Right hindlimb (tissue), 1 donor: ENCODE measurements at regions not wholly inside any gene's neighbourhood (a gene's known extent, or its start where the extent isn't known, plus 50 kb on each side); places are given as distances from the start of the nearest gene placed in this dataset.

Source experiments
- DNase-seq: peaks from one replicate; pipeline ENCODE4 v3.0.0-alpha.2; 2018

DNA sequence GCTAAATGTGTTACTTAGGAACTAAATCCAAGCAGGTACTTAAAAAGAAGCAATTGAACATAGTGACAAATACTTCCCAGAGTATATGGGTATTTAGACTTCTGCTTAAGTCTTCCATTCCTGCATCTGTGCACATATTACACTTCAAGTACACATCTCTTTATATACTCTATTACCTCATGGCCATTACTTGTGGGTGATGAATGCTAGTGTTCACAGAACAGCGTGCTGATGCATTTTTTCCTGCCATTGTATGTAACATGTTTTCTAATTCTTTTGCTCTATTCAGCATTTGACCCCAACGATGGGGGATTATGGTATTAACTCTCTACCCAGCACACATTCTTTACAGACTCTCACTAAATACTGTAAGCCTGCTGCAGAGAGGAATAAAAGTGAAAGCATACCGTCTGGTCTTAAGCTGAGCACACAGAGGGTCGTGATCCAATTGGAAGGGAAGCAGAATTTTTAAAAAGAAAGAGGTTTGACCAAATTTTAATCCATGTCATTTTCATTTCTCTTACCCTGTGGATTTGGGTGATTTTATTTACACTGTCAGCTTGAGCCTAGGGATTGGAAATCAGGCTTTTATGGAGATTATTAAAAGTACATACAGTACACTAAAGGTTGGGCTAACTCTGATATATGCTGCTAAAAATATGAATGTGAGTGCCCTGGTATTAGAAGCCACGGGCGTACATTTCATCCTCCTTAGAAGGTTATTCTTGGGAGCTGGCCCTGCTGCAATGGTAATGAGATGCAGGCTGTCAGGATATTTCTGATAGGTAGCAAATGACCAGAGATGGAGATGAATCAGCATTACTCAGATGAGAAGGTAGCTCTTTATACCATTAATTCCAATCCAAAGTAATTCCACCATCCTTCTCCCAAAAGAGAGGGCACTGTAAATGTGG lies 95.5 kb upstream of the PROX1 start:
- DNase-seq: no peak

DNA sequence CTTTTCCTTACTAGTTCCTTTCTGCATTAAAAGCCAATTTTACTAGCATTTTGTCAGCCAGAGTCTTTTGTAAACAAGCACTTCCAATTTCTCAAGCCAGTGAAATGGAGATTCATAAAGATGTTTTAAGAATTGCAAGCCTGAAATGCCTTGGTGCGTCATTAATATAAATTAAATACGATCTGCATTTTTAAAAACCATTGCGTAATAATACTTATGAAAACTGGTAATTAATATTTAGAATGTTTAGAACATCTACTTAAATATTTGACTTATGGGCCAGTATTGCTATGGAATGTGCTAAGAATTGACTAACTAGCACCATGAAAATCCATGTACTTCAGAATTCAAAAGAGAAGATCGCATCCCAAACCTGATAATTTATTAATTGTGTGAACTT lies 89.1 kb upstream of the PROX1 start:
- DNase-seq: no peak

DNA sequence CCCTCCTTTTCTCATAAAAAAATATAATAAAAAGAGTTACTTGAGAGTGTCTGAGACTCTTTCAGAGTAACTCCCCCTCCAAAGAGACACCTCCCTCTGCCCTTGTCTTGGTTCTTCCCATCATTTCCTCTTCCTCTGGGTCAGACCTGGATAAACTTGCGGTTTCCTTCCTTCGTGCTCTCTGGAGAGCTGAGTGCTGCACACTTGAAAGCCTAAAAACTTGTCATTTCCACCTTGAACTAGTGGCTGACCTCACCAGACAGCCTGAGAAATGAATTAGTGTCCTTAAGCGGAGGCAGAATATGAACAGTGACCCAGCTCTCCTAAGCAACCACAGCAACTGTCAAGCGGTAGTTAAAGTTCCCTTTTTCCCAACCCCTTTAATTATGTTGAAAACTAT lies 88.4 kb upstream of the PROX1 start:
- DNase-seq: no peak

DNA sequence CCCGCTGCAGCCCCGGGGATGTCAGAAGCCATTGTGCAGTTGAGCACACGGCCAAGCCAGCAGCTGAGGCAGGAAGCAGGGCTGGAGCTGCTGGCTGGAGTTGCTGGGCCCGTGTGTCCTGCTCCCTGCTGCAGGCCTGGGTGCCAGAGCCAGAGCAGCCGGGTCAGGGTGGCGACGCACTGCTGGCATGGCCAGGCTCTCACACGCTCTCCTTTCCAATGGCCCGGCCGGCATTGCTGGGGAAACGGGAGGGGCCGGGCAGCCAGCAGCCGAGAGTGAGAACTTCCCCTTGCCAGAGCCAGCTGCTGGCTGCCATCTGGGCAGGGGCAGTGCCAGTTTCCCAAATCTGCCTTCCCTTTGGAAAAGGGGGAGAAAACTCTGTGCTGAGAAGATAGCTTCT lies 82.4 kb upstream of the PROX1 start:
- peak; percentile 69 for DNase-seq

DNA sequence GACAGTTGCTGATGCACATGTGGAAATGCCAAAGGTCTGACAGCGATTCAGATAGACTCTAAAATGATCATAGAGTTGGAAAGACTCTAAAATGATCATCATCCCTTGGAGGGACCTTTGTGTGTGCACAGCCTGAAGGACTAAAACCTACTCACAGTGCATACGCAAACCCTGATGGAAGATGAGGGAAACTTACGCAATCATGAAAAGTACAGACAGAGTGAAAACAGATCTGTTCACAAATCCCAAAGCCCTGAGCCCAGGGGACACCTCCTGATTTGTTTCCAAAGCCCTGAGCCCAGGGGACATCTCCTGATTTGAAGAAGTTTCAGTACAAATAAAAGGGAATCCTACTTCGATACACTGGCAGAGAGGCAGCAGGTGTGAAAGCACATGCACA lies 79.3 kb upstream of the PROX1 start:
- no peak for DNase-seq

DNA sequence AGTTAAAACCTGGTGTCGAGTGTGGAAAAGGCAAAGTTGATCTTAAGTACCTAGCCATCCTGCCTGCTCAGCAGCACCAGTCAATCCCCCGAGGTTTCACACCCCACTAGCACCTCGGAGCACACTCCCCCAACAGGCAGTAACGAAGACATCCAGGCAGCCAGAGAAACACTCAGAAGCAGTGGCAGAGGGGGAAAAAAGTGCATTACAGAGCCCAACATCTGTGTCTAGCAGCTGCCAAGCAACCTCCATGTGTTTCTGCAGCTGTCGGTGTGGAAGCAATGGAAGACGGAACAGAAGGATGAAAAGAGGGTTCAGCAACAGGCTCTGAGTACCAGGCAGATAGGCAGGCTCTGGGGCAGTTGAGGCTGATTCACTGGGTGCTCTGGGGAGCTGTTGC lies 73.4 kb upstream of the PROX1 start:
- DNase-seq: peak; percentile 67

DNA sequence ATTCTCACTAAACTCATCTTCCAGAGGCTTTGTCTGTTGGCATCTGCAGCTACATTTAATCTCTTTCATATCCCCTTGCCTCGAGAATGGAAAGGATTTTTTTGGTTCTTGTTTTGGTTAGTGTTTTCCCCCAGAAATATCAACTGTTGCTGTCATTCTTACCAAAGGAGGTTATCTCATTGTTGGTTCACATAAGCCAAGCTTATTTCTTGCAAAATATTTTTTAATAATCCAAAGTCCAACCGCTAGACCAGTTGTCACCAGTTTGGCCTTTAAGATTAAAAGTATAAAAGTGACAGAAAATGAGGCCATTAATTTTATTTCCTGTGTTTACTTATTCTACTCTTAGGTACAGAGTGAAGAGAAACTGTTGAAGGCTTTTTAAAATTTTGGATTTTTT lies 66.5 kb upstream of the PROX1 start:
- no peak for DNase-seq

DNA sequence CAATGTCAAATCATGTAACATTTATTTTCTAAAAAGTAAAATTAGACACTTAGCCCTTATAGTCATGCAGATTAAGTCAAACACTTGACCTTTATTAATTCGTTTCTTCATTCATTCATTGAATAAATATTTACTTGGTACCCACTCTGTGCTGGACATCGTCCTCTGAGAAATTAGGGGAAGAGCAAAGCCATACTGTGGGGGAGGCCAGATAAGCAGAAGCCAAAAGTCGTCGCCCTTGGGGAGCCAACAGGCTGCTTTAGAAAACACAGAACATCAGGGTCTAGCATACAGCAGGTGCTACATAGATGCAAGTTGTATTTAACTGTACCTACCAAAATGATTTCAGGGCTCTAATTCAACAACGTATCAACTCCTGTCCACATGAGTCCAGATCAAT lies 66.1 kb upstream of the PROX1 start:
- no peak for DNase-seq

DNA sequence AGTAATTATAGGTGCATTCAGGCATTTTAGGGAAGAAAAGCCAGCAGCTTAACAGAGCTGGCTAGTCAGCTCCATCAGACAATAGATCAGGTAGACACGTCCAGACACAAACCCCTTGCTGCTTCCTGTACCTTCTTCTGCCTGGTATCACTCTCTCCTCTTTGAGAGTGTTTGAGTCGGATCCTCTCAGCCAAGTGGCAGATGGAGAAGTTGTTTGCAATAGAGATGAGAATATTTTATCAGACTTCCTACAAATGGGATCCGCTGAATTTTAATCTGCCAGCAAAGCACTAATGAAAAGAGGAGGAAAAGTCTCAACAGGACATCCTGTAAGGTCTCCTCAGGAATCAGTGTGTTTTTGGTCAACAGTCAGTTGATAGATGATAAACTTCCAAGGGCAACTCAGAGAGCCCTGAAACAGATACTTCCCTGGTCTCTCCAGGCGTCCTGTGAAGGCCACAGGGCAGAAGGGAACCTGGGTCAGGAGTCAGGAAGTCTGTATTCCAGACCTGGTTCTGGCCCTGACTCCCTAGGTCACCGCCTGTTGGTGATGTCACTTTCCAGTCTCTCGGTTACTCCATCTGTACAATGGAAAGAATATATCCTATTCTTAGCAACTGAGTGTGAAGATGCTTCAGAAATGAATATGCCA lies 62.1 kb upstream of the PROX1 start:
- no peak for DNase-seq

DNA sequence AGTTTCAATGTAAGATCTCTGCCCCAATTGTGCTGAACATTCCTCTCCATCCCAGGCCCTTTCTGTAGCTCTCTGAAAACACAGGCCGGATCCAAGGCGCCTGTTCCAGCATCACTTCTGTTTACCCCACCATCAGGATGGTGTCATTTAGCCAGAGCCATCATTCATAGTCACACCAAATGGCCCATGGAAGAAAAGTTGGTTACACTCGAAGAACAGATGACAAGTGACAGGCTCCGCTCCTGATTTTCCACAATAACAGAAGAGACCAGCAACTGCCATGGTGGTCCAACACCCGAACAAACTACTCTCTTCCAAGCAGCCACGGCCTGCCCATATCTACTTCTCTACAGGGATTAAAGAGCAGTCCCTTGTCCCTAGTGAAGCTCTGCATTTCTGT lies 59.9 kb upstream of the PROX1 start:
- no peak for DNase-seq

DNA sequence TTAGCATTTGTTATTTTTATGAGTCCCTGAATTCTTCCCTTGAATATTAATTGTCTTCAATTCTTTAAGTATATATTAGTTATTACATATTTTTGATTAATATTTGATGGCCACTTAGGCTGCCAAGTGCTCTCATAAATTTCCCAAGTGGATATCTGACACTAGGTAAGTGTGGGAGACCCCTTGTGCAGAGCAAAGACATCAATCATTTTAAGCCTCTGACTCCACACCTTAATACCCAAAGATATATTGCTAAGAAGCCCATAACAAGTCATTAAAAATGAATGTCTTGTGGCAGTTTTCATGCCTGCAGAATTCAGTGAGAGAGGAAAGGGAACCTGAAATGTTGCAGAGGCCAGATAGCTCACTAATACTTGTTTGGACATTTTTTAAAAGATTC lies 58.4 kb upstream of the PROX1 start:
- no peak for DNase-seq

DNA sequence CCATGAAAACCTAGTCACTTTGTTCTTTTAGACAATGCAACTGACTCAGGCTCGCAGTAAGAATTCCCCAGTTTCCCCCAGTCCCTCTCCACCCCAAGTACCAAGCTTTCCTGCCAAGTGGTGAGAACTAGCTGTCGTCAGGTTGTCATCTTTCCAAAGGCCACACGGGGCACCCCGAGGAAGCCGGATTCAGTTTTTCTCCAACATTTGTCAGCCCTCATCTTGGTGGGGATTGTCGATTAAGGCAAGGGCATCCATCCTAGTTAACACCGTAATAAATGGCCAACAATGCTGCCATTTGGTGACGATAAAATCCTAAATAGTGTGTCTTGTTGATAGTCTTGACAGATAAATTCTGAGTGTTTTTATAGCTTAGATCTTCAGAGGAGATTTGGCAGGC lies 55.9 kb upstream of the PROX1 start:
- DNase-seq: no peak

DNA sequence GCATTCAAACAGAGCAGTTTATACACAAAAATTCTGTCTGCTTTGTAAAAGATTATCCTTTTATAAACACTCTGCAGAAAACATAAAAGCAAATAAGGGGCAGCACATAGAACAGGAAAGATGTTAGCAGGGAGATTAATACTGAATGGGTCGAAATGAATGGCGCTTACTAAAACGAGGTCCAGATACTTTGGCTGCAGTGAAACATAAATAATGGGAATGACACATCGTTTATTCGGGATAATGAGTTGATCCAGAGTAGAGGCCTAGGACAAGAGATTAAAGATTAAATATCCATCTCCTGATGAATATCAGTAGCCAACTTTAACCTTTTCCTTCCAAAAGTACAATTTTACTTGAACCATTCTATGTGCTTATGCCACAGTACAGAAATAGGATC lies 54.4 kb upstream of the PROX1 start:
- no peak for DNase-seq

DNA sequence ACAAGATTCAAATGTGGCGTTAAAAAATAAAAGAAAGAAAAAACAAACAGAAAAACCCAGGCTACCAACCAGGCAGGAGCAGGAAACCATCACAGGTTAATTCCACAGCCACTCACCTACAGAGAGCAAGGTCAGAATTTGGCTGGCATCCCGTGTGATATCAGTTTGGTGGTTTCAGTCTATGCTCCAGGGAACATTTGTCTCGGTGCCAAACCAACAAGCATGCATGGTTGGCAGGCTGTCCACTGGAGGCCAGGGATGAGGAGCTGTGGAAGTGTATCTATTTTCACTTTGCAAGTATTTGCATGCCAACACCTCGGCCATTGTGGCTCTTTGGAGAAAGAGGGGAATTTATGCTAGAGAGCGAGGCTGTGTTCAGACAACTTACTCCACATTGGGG lies 53.1 kb upstream of the PROX1 start:
- DNase-seq: no peak

DNA sequence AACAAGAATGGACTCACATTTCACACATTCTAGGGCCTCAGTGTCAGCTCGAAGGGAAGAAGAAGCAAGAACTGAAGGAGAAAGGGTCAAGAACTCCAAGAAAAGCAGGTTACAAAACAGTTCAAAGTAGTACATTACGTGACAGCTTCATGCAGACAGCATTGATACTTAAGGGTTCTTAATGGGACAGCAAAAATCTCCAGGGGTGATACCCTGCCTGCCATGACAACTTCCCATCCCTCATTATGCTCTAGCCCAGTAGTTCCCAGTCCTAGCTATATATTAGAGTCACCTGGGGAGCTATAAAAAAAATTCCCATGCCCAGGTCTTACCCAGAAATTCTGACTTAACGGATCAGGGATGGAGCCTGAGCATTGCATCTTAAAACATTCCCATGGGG lies 51.2 kb upstream of the PROX1 start:
- no peak for DNase-seq
